Spleen (tissue), 7 donors: ENCODE measurements at regions not wholly inside any gene's neighbourhood (a gene's known extent, or its start where the extent isn't known, plus 50 kb on each side); places are given as distances from the start of the nearest gene placed in this dataset.

Experiments
- POLR2A ChIP-seq, 3 donors: fragments of 450-650 bp; IDR thresholded peaks; one replicate each; pipeline ENCODE4 v1.5.1; 2017; ENCODE audit warnings: antibody characterized with exemption in 3 of 3, mild to moderate bottlenecking in 1 of 3
- POLR2AphosphoS5 ChIP-seq, 3 donors: sonication (generic); formaldehyde crosslinking; IDR thresholded peaks; one replicate each; pipeline ENCODE4 v1.5.1; 2017; ENCODE audit warnings: antibody characterized with exemption in 3 of 3
- TF ChIP-seq, protein P1 (sequence below), 11 experiments: fragments of 200-600 bp in 7 of 11; fragments of 450-650 bp in 4 of 11; sonication (generic) in 4 of 11; IDR thresholded peaks in 8 of 11; conservative IDR thresholded peaks in 3 of 11; 1 replicate in 7 of 11; 2 replicates in 4 of 11; pipeline versions ENCODE4 v1.4.0 to v1.8.0; 2016 to 2021; ENCODE audit warnings: antibody characterized with exemption in 11 of 11, inconsistent platforms in 4 of 11, mild to moderate bottlenecking in 1 of 11
- donor health status: DM: no; HTN: no; CAD: no; lungs with moderate emphysema.
- donor health status: DM: no; HTN: no; CAD: no.
- donor health status: DM: no; HTN: no; CAD: no.

DNA sequence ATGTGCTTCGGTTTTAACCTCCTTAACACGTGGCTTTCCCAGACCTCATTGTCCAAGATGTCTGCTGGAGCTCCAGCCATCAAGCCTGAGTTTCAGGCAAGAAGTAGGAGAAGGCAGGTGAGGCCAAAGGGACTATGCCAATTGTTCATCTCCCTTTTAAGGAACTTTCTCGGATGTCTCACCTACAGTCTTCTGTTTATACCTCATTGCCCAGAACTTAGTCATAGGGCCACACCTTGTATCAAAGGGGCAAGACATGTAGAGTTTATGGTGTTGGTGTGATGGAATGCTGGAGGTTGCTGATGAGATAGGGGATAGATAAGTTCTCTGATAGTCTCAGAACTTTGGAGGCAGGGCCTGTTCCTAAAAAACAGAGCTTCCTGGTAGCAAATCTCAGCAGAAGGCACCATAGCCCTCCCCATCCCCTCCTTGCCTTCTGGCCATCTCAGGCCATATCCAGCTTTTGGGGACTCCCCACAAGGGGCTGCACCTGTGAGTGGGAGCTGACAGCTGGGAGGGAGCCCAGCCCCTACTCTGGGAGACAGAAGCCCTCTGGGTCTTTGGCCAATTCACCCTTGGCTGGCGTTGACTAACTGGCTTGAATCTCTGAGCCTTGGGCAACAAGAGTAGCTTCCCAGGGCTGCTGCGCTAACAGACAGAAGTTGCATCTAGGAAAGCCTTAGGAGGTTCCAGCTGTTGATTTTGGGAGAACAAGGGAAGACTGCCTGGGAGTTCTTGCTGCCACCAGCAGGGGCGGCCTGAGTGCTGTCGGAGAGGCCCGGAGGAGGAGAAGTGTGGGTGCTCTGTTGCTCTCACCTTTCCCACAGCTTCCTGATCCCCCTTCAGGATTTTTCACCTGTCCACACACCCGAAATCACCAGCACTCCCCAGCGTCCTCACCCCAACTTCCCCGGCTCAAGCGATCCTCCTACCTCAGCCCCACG lies 149.8 kb upstream of the THY1 start:
- TF ChIP-seq POLR2A (IDR thresholded peaks at IDR 0.05) (no peak), POLR2AphosphoS5 (IDR thresholded peaks at IDR 0.05) (no peak)
- TF ChIP-seq, protein P1, sequence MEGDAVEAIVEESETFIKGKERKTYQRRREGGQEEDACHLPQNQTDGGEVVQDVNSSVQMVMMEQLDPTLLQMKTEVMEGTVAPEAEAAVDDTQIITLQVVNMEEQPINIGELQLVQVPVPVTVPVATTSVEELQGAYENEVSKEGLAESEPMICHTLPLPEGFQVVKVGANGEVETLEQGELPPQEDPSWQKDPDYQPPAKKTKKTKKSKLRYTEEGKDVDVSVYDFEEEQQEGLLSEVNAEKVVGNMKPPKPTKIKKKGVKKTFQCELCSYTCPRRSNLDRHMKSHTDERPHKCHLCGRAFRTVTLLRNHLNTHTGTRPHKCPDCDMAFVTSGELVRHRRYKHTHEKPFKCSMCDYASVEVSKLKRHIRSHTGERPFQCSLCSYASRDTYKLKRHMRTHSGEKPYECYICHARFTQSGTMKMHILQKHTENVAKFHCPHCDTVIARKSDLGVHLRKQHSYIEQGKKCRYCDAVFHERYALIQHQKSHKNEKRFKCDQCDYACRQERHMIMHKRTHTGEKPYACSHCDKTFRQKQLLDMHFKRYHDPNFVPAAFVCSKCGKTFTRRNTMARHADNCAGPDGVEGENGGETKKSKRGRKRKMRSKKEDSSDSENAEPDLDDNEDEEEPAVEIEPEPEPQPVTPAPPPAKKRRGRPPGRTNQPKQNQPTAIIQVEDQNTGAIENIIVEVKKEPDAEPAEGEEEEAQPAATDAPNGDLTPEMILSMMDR (IDR thresholded peaks at IDR 0.05 in 8 of 11, conservative IDR thresholded peaks at IDR 0.05 in 3 of 11), result no peak
